Stimulated activated effector memory CD8-positive, alpha-beta T cell treated with anti-CD3 and anti-CD28 coated beads, Interleukin-12 subunit alpha, Interleukin-12 subunit beta, amount 100 ng/mL, for 72 hours (primary cell): ENCODE measurements at regions not wholly inside any gene's neighbourhood (a gene's known extent, or its start where the extent isn't known, plus 50 kb on each side); places are given as distances from the start of the nearest gene placed in this dataset.

ENCODE experiments used
- ATAC-seq: fragments of 150-1000 bp; cut with Tn5 transposase; 2 replicates; pipeline ENCODE4 v1.10.0; 2021
- DNase-seq, 2 donors: peaks; one replicate each; pipeline ENCODE4 v3.0.0; 2021 to 2022; ENCODE audit warnings: low spot score in 2 of 2
- H3K27ac Mint-ChIP-seq: one replicate; pipeline ENCODE4 v1.8.0; 2022; ENCODE audit warnings: mild to moderate bottlenecking, mixed read lengths
- H3K36me3 Mint-ChIP-seq: one replicate; pipeline ENCODE4 v1.8.0; 2022; ENCODE audit warnings: mild to moderate bottlenecking, mixed read lengths
- H3K4me1 Mint-ChIP-seq: one replicate; pipeline ENCODE4 v1.8.0; 2022; ENCODE audit warnings: mixed read lengths
- H3K4me3 Mint-ChIP-seq: one replicate; pipeline ENCODE4 v1.8.0; 2022; ENCODE audit warnings: mild to moderate bottlenecking, mixed read lengths
- H3K9me3 Mint-ChIP-seq: one replicate; pipeline ENCODE4 v1.8.0; 2022; ENCODE audit warnings: mixed read lengths

GRCh38 chr16:86100205-86101136 lies 201.5 kb downstream of the IRF8 start:
- ATAC-seq (no peak), DNase-seq (no peak)

GRCh38 chr16:86101137-86101896 lies 202.4 kb downstream of the IRF8 start:
- no peak for DNase-seq
- Mint-ChIP-seq H3K36me3 (no peaks in the 10 kb centered on the region), H3K9me3 (no peaks in the 10 kb centered on the region), H3K27ac (no peak overlapping the region), H3K4me1 (no peaks in the 10 kb centered on the region), H3K4me3 (no peak overlapping the region)
- no peak for ATAC-seq

More at GRCh38 chr16:86100205-86101136, 201.5 kb downstream of the IRF8 start:
- Mint-ChIP-seq H3K27ac (no peak overlapping the region), H3K36me3 (no peaks in the 10 kb centered on the region), H3K9me3 (no peaks in the 10 kb centered on the region), H3K4me1 (no peaks in the 10 kb centered on the region), H3K4me3 (no peak overlapping the region)

- H3K4me1 Mint-ChIP-seq: no peaks in the 10 kb centered on the region
- H3K36me3 Mint-ChIP-seq: no peaks in the 10 kb centered on the region
- ATAC-seq (no peak), DNase-seq (no peak)
- H3K4me3 Mint-ChIP-seq: no peak overlapping the region
- no peaks in the 10 kb centered on the region for H3K9me3 Mint-ChIP-seq
- no peak overlapping the region for H3K27ac Mint-ChIP-seq
These were observed 202.9 kb downstream of the IRF8 start for GRCh38 chr16:86101897-86102157.

- no peaks in the 10 kb centered on the region for H3K36me3 Mint-ChIP-seq
- ATAC-seq (no peak), DNase-seq (no peak)
- H3K27ac Mint-ChIP-seq: no peak overlapping the region
- H3K9me3 Mint-ChIP-seq: no peaks in the 10 kb centered on the region
- no peaks in the 10 kb centered on the region for H3K4me1 Mint-ChIP-seq
- no peak overlapping the region for H3K4me3 Mint-ChIP-seq
These were observed 204.4 kb downstream of the IRF8 start for GRCh38 chr16:86103320-86103719.

GRCh38 chr16:86104537-86105048 lies 205.6 kb downstream of the IRF8 start:
- H3K4me3 Mint-ChIP-seq: no peak overlapping the region
- no peaks in the 10 kb centered on the region for H3K4me1 Mint-ChIP-seq
- H3K9me3 Mint-ChIP-seq: no peaks in the 10 kb centered on the region
- no peaks in the 10 kb centered on the region for H3K36me3 Mint-ChIP-seq
- DNase-seq: no peak
- no peak overlapping the region for H3K27ac Mint-ChIP-seq
- ATAC-seq: no peak

- Mint-ChIP-seq H3K36me3 (no peaks in the 10 kb centered on the region), H3K4me1 (no peaks in the 10 kb centered on the region), H3K4me3 (no peak overlapping the region), H3K27ac (no peak overlapping the region), H3K9me3 (peaks cover 4% of the 10 kb centered on the region)
- DNase-seq (no peak), ATAC-seq (no peak)
These were observed 208.4 kb downstream of the IRF8 start for GRCh38 chr16:86107215-86107825.

GRCh38 chr16:86108062-86108461 lies 209.1 kb downstream of the IRF8 start:
- H3K4me3 Mint-ChIP-seq: no peak overlapping the region
- H3K4me1 Mint-ChIP-seq: no peaks in the 10 kb centered on the region
- no peak for ATAC-seq
- H3K27ac Mint-ChIP-seq: no peak overlapping the region
- peaks cover 4% of the 10 kb centered on the region for H3K9me3 Mint-ChIP-seq
- no peaks in the 10 kb centered on the region for H3K36me3 Mint-ChIP-seq
- DNase-seq: no peak

- Mint-ChIP-seq H3K27ac (no peak overlapping the region), H3K9me3 (peaks cover 4% of the 10 kb centered on the region), H3K4me1 (no peaks in the 10 kb centered on the region), H3K4me3 (no peak overlapping the region), H3K36me3 (no peaks in the 10 kb centered on the region)
- no peak for ATAC-seq
- DNase-seq: no peak
These were observed 211.2 kb downstream of the IRF8 start for GRCh38 chr16:86110134-86110533.

GRCh38 chr16:86110726-86111125 lies 211.8 kb downstream of the IRF8 start:
- H3K36me3 Mint-ChIP-seq: no peaks in the 10 kb centered on the region
- no peak overlapping the region for H3K27ac Mint-ChIP-seq
- ATAC-seq (no peak), DNase-seq (no peak)
- H3K9me3 Mint-ChIP-seq: peaks cover 4% of the 10 kb centered on the region
- H3K4me3 Mint-ChIP-seq: no peak overlapping the region
- no peaks in the 10 kb centered on the region for H3K4me1 Mint-ChIP-seq

- Mint-ChIP-seq H3K27ac (no peak overlapping the region), H3K4me1 (no peaks in the 10 kb centered on the region), H3K9me3 (peaks cover 4% of the 10 kb centered on the region), H3K4me3 (no peak overlapping the region), H3K36me3 (no peaks in the 10 kb centered on the region)
- DNase-seq (no peak), ATAC-seq (no peak)
These were observed 213.2 kb downstream of the IRF8 start for GRCh38 chr16:86112178-86112577.

GRCh38 chr16:86117235-86117634 lies 218.3 kb downstream of the IRF8 start:
- Mint-ChIP-seq H3K27ac (no peak overlapping the region), H3K9me3 (no peaks in the 10 kb centered on the region), H3K4me3 (no peak overlapping the region), H3K4me1 (no peaks in the 10 kb centered on the region), H3K36me3 (no peaks in the 10 kb centered on the region)
- ATAC-seq (no peak), DNase-seq (no peak)

- Mint-ChIP-seq H3K4me3 (no peak overlapping the region), H3K9me3 (no peaks in the 10 kb centered on the region), H3K27ac (no peak overlapping the region), H3K36me3 (no peaks in the 10 kb centered on the region), H3K4me1 (no peaks in the 10 kb centered on the region)
- no peak for ATAC-seq
- no peak for DNase-seq
These were observed 218.8 kb downstream of the IRF8 start for GRCh38 chr16:86117756-86118155.

- no peaks in the 10 kb centered on the region for H3K9me3 Mint-ChIP-seq
- H3K4me1 Mint-ChIP-seq: no peaks in the 10 kb centered on the region
- H3K27ac Mint-ChIP-seq: no peak overlapping the region
- no peak overlapping the region for H3K4me3 Mint-ChIP-seq
- ATAC-seq (no peak), DNase-seq (no peak)
- H3K36me3 Mint-ChIP-seq: no peaks in the 10 kb centered on the region
These were observed 219.7 kb downstream of the IRF8 start for GRCh38 chr16:86118467-86119307.

GRCh38 chr16:86120201-86121192 lies 221.5 kb downstream of the IRF8 start:
- Mint-ChIP-seq H3K4me3 (no peak overlapping the region), H3K9me3 (no peaks in the 10 kb centered on the region), H3K27ac (no peak overlapping the region), H3K4me1 (no peaks in the 10 kb centered on the region), H3K36me3 (no peaks in the 10 kb centered on the region)
- DNase-seq (no peak), ATAC-seq (no peak)
